ENCODE measurements at regions not wholly inside any gene's neighbourhood (a gene's known extent, or its start where the extent isn't known, plus 50 kb on each side); places are given as distances from the start of the nearest gene placed in this dataset.

- TF ChIP-seq EP300 (IDR thresholded peaks at IDR 0.05; ENCODE audit: low read depth), result no peak
- no peak for TF ChIP-seq POLR2A (IDR thresholded peaks at IDR 0.05)
Observed at GRCh38 chr16:5982979-5983378, 885.4 kb upstream of the EEF2KMT start.

All from transverse colon (tissue), 1 donor.